ENCODE measurements at regions not wholly inside any gene's neighbourhood (a gene's known extent, or its start where the extent isn't known, plus 50 kb on each side); places are given as distances from the start of the nearest gene placed in this dataset.
"Not testable (repeated sequence)": the region's sequence is repeated elsewhere in the genome, so short reads cannot be mapped to it uniquely, and the experiment has no call there.

GRCh38 chr10:71086439-71087080 lies 125.8 kb upstream of the UNC5B start:
- DNase-seq: no peak

GRCh38 chr10:71087622-71088021 lies 124.7 kb upstream of the UNC5B start:
- DNase-seq: no peak

- DNase-seq: no peak
These were observed 124.3 kb upstream of the UNC5B start for GRCh38 chr10:71088054-71088453.

- not testable (repeated sequence) for DNase-seq
These were observed 123.8 kb upstream of the UNC5B start for GRCh38 chr10:71088578-71088977.

GRCh38 chr10:71089162-71089561 lies 123.2 kb upstream of the UNC5B start:
- no peak for DNase-seq

GRCh38 chr10:71090330-71090729 lies 122.0 kb upstream of the UNC5B start:
- DNase-seq: no peak

GRCh38 chr10:71090801-71091200 lies 121.6 kb upstream of the UNC5B start:
- no peak for DNase-seq

- DNase-seq: no peak
These were observed 119.5 kb upstream of the UNC5B start for GRCh38 chr10:71092812-71093401.

GRCh38 chr10:71093531-71093930 lies 118.8 kb upstream of the UNC5B start:
- DNase-seq: no peak

- no peak for DNase-seq
These were observed 117.5 kb upstream of the UNC5B start for GRCh38 chr10:71094712-71095390.

- DNase-seq: no peak
These were observed 112.5 kb upstream of the UNC5B start for GRCh38 chr10:71099731-71100361.

GRCh38 chr10:71103961-71104360 lies 108.4 kb upstream of the UNC5B start:
- no peak for DNase-seq

GRCh38 chr10:71106151-71106550 lies 106.2 kb upstream of the UNC5B start:
- not testable (repeated sequence) for DNase-seq

GRCh38 chr10:71107117-71107516 lies 105.3 kb upstream of the UNC5B start:
- not testable (repeated sequence) for DNase-seq

GRCh38 chr10:71108042-71108441 lies 104.3 kb upstream of the UNC5B start:
- DNase-seq: not testable (repeated sequence)

GRCh38 chr10:71112138-71112785 lies 100.1 kb upstream of the UNC5B start:
- DNase-seq: no peak

GRCh38 chr10:71116426-71116825 lies 95.9 kb upstream of the UNC5B start:
- DNase-seq: no peak

GRCh38 chr10:71117589-71117988 lies 94.8 kb upstream of the UNC5B start:
- DNase-seq: not testable (repeated sequence)

- no peak for DNase-seq
These were observed 89.3 kb upstream of the UNC5B start for GRCh38 chr10:71123023-71123422.

GRCh38 chr10:71124921-71125748 lies 87.2 kb upstream of the UNC5B start:
- no peak for DNase-seq

- DNase-seq: no peak
These were observed 86.6 kb upstream of the UNC5B start for GRCh38 chr10:71125749-71126107.

- no peak for DNase-seq
These were observed 85.9 kb upstream of the UNC5B start for GRCh38 chr10:71126432-71126831.

GRCh38 chr10:71127104-71127503 lies 85.3 kb upstream of the UNC5B start:
- no peak for DNase-seq

All from DMS79 treated with DMSO at 0.1 percent for 48 hours (cell line).